Activated CD4-positive, alpha-beta T cell treated with anti-CD3 and anti-CD28 coated beads, Interleukin-2, amount 50 U/mL, for 4 hours (primary cell): ENCODE measurements at regions not wholly inside any gene's neighbourhood (a gene's known extent, or its start where the extent isn't known, plus 50 kb on each side); places are given as distances from the start of the nearest gene placed in this dataset.
"Not testable (repeated sequence)": the region's sequence is repeated elsewhere in the genome, so short reads cannot be mapped to it uniquely, and the experiment has no call there.

Experiments used
- DNase-seq, 2 experiments: peaks; one replicate each; pipeline ENCODE4 v3.0.0-alpha.2; 2020

DNA sequence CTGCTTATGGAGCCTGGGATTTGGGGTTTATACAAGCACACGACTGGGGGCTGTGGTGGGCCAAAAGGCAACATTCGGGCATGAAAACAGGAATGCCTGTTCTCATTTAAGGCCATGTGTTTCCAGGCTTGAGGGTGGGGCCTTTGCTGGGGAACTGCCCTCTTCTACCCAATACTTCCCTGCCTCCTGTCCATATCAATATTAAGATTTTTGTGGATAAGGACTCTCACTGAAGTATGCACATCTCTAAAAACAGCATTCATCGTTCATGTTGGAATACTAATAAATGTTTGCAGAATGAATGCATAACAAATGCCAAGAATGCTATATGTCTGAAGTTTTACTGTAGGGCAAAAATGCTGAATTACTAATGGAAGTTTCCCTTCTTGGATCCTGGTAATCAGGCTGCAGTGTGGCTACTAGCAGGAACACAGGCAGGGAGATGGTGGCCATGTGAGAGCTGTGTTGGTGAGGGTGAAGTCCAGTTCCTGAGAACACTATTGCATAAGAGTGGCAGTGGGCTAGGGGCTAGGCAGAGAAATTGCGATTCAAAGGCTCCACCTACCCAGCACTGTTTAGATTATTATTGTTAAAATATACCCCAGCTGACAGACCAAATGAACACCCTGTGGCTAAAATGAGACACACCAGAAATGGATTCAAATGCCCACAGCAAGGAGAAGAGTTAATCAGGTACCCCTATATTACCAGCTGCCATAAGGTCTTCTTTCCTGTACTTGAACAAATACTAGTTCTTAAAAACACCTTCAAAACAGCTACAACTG, 644.3 kb downstream of the EPM2A start:
- no peak for DNase-seq

DNA sequence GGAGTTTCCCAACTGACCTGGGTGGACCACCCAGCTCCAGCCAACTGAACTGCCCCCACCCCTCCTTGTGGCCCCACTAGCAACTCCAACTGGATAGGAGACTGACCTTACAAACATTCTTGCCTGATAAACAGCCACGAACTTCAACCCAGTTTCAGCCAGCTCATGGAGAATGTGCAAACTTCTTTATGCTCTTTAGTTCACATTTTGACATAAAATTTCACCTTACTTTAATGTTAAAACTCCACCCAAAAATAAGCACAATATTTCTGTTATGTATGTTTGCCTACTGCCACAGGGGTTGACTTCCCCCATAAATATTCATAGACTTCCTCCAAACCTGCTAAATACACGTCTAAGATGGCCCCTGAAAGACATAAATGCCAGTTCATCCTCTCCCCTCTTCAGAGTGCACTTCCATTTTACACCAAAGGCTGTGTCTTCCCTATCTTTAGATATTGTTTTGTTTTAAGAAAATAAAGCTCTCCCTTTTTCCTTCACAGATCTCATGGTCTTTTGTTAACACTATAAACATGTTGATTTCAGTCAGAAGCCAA, 643.7 kb downstream of the EPM2A start:
- DNase-seq = no peak

DNA sequence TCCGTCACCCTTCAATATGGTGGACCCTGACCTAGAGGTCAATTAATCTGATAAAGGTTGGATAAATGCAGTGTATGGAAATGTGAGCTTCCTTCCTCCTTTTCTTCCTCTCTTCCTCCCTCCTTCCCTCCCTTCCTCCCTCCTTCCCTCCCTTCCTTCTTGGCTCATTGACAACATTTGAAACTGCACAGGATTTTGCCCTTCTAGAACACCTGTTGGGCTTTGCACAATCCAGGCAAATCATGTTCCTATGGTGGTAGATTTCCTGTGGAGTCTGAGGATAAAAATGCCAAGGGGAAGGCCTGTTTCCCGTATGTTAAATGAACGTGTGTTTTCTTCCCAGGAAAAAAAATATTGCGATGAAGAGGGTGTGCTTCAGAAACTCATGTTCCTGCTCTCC, 642.8 kb downstream of the EPM2A start:
- DNase-seq = no peak

DNA sequence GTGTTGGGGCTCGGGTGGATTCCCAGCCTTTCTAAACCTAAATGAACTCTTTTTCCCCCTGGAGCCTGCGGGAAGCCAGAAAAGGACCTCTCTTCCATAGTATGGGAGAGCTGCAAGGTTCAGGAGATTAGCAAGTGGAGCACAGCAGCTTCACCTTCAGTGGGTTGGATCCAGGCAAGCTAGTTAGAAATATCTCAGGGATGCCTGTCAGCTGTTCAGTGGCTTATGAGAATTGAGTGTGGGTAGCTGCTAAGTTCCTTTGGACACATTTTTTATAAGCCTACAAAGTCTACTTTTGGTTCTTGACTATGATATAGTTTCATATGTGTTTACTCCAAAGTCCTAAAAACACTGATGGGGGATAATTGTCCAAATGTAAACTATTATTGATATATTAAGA, 642.1 kb downstream of the EPM2A start:
- no peak for DNase-seq

DNA sequence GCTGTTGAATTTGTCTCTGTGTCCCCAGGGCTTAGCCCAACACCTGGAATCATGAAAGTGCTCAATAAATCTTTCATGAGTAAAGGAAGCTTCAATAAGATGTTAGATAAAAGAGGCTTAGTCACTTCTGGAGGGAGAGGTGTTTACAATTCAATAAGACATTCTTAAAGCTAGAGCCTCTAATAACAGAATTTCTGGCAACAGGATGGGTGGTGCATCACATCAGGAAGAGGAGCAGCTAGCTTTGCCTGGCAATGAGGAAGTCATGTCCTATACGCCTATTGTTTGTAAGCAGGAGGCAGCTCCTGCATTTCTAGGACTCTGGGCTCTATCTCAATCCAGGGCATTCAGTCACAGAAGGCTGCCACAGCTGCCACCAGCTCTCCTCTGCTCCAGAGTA, 638.5 kb downstream of the EPM2A start:
- DNase-seq = no peak

DNA sequence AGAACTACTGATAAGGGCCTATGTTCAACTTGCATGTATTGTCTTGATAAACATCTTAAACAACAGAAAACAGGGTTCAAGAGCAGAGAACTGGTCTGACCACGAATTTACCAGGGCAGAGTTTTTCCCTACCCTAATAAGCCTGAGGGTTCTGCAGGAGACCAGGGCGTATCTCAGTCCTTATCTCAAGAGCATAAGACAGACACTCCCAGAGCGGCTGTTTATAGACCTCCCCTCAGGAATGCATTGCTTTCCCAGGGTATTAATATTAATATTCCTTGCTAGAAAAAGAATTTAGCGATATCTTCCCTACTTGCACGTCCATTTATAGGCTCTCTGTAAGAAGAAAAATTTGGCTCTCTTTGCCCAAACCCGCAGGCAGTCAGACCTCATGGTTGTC, 637.2 kb downstream of the EPM2A start:
- DNase-seq = not testable (repeated sequence)

DNA sequence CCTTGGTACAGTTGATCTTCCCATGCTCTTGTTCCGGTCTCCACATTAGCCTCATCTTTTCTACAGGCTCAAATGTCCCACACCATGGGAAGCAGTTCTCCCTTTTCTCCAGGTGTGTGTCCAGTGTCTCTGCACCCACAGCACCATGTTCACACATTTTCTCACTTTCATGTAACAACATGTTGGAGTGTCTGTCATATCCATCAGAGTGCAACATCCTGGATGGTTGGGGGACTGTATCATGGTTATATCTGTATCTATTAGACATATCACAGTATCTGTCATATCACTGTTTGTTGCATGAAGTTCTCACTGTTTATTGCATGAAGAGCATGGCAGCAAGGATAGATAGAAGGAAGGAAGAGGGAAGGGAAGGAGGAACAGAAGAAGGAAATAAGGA, 635.6 kb downstream of the EPM2A start:
- DNase-seq = no peak

DNA sequence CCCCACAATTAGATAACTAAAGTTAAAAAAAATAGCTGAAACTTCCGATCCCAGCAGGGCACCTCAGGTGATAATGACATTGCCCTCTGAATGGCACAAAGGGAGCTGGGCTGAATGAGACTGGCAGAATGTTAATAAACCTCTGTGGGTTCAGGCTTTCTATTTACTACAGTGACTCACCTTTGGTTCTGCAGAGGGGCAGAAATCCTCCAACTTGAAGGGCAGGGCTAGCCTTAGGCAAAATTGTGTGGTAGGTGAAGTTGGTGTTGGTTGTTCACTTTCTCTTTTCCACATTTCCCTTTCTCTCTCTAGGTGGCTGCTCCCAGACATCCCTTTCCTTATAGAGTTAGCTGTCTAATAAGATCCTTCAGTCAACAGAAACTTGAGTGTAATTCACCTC, 625.2 kb downstream of the EPM2A start:
- DNase-seq = no peak

DNA sequence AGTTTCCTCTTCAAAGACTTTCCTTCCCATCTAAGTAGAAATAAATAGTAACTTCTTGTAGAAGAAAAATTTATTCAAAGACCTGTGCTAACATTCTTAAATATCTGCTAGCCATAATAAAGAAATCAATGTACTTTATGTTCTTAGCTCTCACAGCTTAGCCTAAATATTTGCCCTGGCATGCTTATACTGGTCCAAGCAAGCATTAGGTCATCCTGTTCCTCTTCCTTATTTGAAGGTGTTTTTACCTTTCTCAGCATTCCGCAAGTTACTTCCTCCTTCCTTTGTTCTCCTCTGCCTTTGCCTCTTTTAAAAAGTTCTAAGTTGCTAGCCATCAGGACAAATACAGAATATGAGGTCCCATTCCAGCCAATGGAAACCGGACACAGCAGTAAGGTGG, 623.9 kb downstream of the EPM2A start:
- DNase-seq = not testable (repeated sequence)

DNA sequence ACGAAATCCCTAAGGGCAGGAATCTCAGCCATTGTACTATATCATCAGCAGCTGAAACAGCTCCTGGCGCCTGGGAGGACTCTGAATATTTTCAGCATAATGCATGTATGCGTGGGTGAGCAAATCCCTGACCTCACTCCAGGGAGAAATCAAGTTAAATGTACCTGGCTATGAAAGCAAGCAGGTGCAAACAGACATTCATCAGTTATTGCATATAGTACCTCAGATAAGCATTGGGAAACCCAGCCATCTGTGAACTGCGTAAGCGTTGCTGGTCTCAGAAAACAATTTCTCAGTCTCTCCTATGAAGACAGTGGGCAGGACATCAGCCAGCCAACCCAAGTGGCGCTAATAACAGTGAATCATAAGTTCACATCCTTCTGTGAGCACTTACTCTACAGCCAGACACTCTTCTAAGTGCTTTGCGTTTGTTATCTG, 622.6 kb downstream of the EPM2A start:
- DNase-seq = no peak

DNA sequence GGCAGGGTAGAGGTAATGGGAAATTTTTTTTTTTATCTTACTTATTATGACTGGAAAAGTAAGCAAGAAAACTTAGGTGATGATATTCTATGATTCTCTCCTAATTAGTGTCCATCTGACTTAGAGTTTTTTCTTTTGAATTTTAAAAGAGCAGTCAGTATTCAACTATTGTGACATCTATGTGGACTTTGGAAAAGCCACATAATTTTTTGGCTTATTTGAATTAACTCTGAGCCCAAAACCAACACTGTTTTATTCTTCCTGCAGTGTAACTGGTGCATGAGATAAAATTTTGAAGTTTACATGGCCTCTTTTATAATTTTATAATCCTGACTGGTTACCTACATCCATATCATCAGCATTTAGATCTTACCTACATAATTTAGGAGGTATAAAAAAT, 619.7 kb downstream of the EPM2A start:
- DNase-seq = no peak

DNA sequence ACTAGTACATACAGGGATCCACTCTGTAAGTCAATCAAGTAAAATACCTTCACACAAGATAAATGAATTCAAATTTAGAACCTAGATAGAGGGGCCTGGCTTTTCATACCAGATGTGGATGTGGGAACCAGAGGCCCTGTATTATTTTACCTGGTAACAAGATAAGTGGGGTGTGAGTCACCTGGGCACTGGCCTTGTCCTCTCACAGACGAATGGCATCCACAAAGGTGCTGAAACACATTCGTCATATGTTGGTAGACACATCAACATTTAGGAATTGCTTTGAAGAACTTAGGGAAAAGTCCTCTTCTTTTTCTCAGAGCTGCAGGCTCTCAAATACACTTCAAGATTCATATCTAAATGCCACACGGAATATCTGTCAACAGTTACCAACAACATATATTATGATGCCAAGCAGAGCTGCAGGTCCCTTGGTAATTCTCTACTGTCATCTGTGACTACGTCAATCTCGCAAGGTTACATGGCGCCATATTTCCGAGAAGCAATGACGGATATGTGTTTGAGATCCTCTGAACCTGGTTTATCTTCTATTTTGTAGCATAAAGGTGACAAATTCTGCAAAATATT, 618.6 kb downstream of the EPM2A start:
- DNase-seq = no peak

DNA sequence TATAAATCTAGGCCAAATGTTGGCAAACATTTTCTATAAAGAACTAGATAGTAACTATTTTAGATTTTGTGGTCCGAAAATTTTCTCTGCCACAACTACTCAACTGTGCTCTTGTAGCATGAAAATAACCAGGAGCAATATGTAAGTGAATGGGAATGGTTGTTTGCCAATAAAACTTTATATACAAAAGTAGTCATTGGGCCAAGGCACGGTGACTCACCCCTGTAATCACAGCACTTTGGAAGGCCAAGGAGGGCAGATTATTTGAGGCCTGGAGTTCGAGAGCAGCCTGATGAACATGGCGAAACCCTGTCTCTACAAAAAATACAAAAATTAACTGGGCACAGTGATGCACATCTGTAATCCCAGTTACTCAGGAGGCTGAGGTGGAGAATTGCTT, 617.1 kb downstream of the EPM2A start:
- DNase-seq = no peak

DNA sequence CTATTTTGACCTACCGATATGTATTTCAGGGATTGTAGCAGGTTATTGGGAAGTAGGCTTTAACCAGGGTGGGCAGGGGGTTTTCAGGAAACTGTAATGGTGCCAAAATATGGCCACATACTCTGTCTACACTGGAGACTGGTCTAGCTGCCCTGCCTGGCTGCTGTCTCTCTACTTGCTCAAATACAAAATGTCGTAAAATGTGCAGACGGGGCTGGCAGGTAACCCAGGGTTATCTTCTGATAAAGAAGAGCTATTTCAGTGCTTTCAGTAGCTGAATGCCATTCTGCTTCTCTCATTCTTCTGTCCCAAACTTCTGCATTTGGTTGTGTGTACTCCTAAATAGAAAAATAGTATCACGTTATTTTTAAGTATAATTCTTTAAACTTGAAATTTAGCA, 616.2 kb downstream of the EPM2A start:
- DNase-seq = no peak

DNA sequence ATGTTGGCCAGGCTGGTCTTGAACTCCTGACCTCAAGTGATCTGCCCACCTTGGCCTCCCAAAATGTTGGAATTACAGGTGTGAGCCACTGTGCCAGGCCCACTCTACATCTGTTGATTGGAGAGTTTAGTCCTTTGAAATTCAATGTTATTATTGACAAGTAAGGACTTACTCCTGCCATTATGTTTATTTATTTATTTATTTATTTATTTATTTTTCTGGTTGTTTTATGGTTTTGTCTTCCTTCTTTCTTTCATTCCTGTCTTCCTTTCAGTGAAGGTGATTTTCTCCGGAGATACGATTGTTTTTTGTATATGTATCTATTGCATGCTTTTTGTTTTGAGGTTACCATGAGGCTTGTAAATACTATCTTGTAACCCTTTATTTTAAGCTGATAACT, 602.6 kb downstream of the EPM2A start:
- DNase-seq = no peak

DNA sequence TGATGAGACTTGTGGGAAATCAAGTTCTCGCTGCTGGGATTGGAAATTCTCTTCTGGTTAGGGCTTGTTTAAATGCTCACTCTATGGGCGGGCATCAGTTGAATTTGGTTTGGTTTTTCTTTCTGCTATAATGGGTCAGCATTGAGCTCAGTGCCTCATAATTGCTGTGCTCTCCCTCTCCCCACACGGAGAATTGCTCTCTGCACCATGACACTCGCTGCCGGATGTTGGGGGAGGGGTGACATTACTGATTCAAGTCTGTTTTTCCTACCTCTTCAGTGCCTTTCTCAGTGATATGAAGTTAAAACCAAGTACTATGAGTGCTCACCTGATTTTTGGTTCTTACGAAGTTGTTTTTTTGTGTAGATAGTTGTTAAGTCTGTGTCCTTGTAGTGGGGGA, 599.6 kb downstream of the EPM2A start:
- no peak for DNase-seq

DNA sequence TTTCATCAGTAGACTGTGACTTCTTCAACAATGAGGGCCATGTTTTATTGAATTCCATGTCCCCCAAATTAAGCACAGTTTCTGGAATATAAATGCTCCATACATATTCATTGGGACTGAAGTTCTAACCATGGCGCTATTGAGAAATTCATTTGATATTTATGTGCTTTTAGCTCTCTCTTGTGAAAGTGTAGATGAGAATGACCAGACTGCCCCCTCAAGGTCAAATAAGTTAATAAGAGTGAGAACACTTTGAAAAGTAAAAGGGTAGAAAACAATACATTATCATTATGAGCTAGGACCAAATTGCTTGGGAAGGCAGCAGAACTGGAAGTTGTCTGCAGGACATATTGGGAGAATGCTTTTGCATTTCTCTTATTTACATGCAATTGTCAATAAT, 597.9 kb downstream of the EPM2A start:
- DNase-seq = no peak

DNA sequence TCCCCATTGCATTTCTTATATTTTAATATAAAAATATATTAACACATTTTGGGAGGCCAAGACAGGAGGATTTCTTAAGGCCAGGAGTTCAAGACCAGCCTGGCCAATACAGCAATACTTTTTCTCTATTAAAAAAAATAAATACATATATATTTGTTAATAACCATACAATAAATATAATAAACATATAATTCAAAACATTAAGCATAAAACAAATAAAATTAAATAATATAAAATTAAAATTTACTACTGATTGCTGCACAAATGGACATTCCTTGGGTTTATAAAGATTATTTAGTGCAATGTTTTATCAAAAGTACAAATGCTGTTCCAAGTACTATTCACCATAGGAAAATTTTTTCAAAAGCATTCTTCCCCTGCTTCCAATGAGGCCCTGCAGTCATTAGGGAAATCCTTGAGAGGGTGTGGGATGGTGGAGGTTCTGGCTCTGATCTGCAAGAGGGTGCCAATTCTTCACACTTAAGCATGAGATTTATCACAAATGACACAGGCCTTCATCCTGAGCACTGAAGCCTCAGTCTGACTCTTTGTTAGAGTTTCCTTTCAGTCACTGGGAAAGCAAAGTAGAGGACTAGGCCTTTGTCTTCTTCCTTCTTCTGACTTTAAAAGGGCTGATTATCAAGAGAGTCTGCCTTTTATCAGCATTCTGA, 596.7 kb downstream of the EPM2A start:
- DNase-seq = no peak

DNA sequence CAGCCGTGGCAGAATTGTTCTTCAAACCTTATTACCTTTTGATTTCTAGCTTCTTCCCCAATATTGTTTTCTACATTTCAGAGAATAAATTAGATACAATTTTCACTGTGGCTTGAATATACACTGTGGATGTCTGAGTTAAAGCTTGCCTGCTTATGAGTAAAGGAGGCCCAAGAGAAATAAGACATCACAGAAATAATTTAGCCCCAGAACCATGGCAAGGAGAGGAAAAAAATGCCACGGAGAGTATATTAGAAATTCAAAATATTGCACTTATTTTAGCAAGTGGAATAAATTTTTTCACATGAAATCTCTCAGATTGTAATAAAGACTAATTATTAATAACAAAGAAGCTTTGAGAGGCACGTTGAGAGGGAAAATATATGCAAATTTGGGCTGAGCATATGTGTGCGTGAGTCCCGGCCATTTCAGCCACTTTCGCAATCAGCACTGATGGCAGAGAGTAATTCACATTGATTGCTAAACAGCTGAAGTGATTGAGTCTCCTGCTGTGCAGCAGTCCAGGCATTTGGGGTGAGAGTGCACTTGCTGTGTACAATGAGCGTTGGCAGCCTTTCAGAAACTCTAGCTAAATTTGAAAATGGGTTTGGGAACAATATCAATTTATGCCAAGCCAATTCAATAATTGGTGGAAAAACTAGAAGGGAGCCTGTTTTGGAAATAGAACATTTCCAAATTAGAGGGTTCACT, 596.0 kb downstream of the EPM2A start:
- no peak for DNase-seq

DNA sequence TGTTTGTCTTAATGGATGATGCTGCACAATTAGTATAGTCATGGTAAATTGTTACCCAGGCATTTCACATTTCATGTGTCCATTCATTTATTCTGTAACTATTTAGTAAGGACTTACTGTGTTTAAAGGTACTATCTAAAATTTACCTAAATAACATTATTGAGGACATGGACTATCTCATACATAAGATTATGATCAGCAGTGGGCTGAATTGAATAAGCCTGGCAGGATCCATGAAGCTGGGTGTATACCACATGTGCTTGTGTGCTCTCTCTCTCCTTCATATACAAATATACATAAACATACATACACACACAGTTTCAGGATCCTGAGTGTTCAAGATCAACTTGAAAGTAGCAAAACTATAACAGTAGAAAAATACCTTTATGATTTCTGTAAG, 595.4 kb downstream of the EPM2A start:
- no peak for DNase-seq

DNA sequence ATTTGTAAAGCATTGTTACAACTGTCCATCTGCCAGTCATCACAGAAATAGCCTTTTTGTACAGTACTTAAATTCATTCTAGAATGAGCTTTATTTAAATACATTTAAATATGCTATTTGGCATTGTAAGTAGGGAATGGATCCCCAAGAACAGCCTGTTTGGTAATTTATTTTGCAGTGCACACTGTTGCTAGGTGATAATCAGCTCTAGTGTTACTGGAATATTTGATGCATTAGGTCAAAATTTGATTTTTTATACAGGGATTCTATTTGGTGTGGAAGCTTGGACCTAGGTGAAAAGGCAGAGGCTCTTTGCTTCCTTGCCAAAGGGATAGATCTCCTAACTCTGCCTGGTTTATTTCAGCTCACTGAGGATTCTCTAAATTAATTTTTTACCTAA, 593.7 kb downstream of the EPM2A start:
- no peak for DNase-seq

DNA sequence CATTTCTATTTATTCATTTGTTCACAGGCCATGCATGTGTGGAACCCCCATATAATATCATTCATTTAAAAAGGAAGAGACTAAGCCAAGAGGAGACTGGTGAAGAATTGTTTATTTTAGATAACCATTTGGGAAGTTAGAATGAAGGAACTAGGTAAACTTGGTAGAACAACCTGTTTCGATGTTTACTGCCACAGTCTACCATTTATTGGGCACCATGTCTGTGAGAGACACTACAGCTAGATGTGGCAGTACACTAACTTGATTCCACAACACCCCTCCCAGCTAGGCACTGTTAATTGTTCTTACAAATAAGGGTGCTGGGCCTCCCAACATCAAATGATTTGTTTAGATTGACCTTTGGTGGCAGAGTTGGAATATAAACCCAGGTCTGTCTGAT, 592.4 kb downstream of the EPM2A start:
- DNase-seq = no peak

DNA sequence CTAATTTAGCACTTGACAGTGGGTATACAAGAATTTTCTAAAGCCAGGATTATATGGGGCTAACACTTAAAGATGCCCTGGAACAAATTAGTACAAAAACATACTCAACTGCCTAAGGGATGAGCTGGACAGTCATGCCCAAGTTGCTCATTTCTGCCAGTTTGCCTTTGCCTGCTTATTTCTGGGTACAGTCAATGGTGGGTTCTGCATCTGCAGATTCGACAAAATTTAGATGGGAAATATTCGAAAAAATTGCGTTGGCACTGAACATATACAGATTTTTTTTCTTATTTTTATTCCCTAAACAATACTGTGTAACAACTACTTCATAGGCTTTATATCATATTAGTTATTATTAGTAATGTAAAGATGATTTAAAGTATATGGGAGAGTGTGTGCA, 591.9 kb downstream of the EPM2A start:
- no peak for DNase-seq
